Dermis blood vessel endothelial cell (primary cell): ENCODE measurements at regions not wholly inside any gene's neighbourhood (a gene's known extent, or its start where the extent isn't known, plus 50 kb on each side); places are given as distances from the start of the nearest gene placed in this dataset.

ENCODE experiments used
- DNase-seq: peaks from one replicate; pipeline ENCODE4 v3.0.0; 2010

DNA sequence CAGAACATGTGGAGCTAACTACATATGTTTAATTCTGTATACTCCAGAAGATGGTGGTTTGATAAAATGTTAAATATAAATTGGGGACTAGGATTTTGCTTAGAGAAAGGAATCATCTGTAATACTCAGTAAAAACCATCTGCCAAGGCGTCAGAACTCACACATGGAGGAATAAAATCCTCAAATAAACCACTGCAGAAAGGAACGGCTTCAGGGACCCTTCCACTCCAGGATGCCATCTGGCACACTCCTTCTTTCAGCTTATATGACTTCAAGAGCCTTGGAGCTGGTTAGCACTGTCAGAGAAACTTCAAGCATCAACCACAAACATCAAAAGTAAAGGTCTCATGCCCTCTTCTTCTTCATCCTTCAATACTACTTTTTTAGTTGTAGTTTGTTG lies 360.6 kb downstream of the PLK2 start:
- DNase-seq, result no peak

DNA sequence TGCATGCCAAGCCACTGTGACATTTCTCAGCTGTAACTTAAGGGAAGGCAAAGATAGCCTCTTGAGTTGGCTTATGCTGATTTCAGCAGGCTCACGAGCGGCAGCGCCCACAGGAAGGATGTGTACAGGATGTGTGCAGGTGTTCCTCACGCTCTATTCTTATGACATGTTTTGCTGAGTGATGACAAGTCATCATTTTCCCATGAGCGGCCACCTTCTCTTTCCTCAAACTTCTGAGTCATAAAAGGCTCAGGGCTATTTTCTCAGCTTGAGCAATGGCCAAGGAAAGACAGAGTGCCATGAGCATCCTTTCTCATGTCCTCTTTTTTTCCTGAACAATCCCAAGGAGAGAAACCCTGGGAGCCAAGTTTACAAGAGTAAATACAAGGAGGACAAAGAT lies 365.9 kb downstream of the PLK2 start:
- DNase-seq, result peak; percentile 66

DNA sequence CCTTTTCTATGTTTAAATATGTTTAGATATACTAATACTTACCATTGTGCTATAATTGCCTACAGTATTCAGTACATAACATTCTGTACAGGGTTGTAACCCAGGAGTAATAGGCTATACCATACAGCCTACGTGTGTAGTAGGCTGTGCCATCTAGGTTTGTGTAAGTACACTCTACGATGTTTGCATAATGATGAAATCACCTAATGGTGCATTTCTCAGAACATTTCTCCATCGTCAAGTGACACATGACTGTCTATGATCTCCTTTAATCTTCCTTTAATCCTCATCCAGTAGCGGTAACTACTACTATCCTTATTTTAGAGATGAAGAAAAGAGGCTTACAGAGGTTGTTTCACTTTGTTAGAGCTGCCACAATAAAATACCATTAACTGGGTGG lies 369.2 kb downstream of the PLK2 start:
- DNase-seq, result no peak

DNA sequence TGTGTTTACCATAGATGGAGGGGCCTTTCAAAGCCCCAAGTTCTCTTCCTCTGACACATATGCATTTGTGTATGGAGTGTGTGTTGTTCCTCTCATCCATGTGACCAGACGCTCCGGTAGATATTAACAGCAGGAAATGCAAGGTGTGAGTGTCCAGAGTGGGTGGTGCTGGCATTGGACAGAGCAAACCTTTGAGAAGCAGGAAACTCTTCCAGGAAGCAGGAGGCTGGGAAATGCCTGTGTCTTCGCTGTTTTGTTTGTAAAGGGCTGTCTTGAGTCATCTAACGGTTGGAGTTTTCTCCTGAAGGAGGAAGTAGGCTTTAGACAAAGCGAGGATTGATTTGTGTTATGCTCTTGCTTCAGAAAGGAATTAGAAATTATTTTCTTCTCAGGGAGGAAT lies 370.9 kb downstream of the PLK2 start:
- peak; percentile 84 for DNase-seq

DNA sequence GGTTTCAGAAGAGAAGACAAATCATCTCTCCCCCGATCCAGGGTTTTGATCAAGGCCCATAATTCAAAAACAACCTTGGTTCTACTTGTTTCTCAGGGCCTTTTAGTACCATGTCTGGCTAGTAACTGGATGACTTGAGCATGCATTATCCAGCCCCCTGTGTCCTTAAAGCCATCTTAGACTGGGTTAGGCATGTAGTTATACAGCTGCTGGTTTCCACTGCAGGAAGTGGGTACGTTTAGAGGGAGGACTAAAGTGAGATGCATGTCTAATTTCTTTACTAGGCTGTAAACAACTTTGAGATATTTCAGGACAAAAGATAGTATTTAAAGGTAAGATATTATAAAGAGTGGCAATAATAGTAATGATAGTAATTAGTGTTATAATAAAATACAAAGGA lies 372.0 kb downstream of the PLK2 start:
- DNase-seq, result no peak

DNA sequence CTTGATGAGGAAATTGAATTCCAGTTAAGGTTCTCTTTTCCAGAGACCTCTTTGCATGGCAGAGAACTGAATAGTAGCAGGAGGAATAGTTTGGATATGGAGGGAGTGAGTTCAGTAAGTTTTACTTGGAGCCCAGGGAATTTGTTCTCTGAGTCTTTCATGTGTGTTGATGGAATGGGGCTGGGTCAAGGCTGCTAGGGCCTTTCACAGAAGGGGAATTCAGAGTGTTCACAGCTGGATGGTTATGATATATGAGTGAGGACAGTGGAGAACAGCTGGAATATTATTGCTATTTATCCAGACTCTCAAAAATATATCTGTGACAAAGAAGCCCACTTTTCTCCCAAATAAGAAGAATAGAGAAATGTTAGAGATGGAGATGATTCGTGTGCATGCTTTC lies 372.8 kb downstream of the PLK2 start:
- no peak for DNase-seq

DNA sequence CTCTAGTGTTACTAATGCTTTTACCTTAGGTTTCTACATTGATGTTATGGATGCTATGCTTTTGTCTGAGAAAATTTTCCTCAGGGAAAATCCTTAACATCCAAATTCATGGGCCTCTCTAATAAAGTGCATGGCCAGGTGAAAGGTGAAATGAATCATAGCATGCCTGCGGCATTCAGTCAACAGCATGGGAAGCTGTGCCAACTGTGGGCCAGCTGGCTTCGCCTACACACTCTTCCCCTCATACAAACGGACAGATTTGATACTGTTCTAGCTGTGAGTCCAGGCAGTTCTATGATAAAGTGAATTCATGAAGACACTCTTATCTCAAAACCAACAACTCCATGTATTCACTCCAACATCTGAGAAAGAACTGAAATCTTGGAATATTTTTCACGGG lies 374.1 kb downstream of the PLK2 start:
- DNase-seq, result peak; percentile 85

DNA sequence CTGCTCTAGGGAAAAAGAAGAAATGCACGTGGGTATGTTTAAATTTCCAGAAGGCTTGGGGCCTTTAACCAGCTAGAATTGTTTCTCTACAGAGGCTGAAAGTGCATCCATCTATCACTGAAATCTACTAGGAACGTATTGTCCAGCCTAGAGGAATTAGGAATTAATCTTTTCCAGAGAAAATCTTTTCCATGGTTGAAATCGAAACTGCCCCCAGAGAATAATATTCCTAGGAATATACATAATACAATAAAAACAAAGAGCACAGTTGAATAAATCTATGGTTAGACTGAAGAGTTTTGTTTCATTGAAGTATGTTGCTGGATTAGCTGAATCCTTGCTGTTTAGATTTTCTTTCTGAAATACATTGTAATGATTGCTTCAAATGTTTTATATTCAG lies 378.5 kb downstream of the PLK2 start:
- DNase-seq, result no peak

DNA sequence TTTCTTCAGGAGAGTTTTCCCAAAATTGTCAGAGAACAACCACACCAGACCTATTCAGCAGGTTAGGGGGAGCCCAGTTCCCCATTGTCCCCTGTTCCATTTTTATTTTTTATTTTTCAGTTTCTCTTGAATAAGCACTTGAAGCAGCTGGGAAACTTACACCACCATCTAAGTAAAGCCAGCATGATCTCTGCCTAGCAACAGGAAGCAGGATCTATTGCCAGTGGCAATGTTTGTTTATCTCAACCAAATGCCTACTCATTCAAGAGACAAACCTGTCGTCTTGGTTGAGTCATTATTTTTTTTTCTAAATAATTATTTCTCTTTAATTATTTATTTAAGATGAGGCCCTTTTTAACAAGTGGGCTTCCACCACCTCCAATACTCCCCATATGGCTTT lies 379.3 kb downstream of the PLK2 start:
- DNase-seq, result peak; percentile 65

DNA sequence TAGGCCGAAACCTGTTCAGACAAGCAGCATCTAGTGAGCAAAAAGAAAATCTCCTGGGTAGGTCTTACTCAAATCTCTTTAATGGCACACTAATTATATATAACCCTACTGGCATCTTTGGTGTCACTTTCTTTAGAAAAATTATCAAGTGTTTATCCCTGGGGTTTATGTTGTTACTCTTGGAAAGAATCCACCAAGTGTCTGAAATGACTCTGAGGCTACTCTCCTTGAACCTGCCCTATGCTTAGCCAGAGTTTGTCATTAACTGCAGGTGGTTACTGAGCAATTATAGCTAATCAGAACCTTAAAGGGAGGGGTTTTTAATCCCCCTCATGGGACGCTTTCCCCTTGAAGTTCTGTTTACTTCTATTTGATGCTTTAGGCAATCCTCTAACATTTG lies 381.9 kb downstream of the PLK2 start:
- DNase-seq, result no peak

DNA sequence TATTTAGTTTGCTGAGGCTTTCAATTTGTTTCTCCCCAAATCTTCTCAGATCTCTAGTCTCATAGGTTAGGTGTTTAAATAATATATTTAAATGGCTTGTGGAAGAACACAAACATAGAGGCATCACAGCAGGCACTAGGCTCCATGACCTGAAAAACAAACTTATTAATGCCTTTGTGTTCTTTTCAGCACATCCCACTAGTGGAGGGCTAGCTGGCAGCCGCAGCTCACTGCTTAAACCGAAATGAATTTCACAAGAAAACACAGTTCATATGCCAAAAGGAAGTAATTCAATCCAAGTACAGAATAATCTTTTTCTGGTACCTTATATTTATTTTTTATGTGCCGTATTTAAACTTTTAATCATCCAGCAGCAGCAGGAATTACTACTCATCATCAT lies 382.5 kb downstream of the PLK2 start:
- DNase-seq, result peak; percentile 17

DNA sequence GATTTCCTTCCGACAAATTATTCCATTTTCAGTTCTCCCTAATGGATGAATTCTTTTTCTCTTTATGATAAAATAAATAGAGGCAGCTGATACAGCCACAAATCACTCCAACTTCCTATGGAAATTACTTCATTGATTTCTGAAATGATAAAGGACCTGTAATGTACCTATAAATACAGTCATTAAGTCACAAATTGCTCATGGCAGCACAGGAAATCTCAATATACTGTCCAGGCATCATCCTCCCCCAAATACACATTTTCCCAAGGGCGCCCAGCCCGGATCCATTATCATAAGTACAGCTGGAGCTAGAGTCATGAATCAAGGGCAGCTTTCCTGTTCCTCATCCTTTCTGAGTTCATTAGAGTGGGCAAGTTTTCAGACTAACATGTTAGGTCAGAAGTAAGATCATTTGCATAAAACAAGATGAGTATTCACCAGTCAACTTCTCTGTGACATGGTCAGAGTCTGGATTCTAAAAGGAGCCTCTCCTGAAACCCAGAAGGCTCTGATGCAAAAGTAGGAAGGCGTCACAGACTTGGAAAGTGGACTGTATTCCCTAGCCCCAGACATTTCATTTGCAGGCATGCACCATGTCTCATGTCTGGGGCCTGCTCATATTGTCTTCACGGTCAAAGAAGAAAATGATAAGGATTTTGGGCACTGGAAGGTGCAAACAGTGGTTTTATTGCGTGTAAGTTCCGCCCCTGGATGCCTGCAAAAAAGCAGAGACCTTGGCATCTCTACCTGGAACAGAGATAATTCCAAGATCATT lies 383.2 kb downstream of the PLK2 start:
- peak; percentile 69 for DNase-seq

DNA sequence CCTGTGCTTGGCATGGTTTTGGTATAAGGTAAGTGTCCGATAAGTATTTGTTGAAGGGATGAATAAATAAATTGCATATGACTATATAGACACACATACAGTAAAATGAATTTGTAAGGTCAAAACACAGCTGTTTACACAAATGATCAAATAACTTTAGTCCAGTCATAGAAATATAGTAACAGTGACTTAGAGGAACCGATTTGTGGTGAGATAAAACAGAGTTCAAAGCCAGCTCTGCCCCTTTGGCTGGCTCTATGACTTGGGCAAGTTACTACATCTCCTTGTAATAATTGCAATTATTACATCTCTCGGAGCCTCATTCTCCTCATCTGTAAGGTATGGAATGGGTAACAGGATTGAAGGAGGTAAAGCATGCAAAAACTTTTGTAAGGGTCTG lies 384.0 kb downstream of the PLK2 start:
- DNase-seq, result no peak

DNA sequence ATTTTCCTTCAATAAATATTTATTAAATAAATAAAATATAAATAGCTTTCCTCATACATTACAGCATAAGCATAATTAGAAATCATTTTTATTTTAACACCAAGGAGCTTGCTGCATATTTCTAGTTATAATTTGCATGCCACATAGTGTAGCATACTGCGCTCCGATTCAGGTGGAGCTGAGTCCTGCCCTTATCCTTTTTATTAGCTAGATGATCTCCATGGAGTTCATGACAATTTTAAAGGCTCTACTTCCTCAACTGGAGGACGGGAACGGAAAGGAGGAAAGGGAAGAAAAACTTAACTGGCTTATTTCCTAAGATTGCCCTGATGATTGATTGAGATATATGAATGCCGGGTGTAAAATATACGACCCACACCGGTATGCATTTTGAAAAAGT lies 385.2 kb downstream of the PLK2 start:
- DNase-seq, result no peak

DNA sequence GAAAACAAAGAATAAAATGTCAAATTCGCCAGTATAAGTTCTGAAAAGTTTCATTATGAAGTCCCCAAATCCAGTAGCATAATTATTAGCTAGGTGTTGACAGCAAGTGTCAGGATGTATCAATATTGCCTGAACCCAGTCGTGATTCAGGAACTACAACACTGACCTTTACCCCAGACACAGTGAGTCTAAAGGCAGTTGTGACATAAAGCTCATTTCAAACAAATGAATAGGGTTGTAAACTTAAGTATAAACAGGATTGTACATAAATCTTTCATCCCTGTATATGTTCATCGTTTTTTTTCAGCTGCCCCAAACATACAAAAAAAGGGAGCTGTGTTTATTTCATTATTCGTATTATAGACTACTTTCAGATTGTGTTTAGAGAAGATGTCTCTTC lies 385.7 kb downstream of the PLK2 start:
- DNase-seq, result no peak

DNA sequence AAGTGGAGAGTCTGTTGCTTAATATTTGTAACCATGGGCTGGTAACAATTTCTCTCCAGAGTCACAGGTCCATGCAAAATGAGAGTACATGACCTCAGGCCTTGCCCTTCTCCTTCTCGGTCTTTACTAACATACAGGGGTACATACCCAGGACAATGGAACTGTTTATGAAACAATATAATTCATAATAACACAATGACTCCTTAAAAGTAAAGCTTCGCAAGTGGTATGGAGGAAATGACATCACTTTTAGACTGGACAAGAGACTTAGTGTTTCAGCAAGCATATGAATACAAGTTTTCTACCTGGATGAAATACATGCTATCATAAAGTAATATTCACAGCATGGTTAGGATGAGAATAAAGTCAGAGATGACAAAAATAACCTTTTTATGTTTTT lies 386.6 kb downstream of the PLK2 start:
- peak; percentile 58 for DNase-seq

DNA sequence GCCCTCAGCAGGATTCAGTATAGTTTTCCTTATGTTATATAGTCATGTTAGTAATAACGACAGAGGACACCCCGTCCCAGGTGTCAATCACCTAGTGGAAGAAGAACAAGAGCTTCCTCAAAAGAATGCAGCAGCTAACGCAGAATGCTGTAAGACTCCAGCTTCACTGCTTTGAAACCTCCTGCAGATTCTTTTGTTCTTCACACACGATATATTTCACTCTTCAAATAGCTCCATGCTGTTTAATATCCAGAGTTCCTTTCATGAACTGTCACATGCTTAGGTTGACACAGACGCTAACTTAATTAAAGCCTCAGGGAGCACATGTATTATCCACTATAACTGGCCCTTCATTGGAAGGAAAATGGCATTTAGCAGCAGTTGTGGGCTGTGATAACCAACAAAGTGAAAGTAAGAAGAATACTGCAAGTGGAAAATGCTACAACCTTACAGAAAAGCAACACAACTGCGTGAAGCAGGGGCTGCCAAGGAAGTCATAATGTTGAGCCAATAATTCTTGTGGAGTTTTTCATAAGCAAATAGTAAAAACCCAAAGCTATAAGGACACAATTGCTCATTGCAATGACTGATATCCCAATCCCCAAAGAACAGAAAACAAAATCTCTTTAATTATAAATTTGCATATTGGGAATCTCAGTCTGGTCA lies 387.5 kb downstream of the PLK2 start:
- no peak for DNase-seq

DNA sequence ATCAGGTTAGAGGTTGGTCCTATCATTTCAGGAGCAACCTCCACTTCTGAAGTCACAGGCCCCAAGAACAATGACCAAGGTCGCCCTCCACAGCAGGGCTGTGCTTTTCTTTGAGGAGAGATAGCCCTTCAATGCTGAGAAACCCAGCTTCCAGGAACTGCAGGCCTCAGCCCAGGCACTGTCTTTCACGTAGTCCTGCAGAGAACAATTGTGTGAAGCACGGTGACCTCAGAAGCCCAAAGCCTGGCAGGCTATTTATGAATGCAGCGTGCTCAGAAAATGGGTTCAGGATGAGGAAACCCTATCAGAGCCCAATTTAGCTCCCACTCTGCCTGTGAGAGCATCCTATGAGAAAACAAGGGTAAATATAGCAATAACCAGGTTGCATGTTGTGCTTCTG lies 388.3 kb downstream of the PLK2 start:
- peak; percentile 72 for DNase-seq

DNA sequence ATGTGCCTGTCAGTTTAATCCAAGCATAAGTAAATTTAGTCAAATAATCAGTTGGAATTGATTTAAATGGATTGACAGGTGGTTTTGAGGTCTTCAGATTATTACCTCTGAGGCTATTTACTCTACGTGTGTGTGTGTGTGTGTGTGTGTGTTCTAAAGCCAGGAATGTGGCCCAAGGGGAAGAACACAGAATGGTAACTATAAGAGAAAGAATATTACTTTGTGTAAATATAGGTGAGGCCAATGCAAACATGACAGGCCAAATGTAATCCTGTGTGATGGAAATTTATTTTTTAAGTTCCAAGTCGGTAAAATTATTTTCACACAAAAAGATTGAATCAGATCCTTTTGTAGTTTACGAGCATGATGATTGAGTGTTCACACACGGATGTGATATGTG lies 390.0 kb downstream of the PLK2 start:
- DNase-seq, result no peak

DNA sequence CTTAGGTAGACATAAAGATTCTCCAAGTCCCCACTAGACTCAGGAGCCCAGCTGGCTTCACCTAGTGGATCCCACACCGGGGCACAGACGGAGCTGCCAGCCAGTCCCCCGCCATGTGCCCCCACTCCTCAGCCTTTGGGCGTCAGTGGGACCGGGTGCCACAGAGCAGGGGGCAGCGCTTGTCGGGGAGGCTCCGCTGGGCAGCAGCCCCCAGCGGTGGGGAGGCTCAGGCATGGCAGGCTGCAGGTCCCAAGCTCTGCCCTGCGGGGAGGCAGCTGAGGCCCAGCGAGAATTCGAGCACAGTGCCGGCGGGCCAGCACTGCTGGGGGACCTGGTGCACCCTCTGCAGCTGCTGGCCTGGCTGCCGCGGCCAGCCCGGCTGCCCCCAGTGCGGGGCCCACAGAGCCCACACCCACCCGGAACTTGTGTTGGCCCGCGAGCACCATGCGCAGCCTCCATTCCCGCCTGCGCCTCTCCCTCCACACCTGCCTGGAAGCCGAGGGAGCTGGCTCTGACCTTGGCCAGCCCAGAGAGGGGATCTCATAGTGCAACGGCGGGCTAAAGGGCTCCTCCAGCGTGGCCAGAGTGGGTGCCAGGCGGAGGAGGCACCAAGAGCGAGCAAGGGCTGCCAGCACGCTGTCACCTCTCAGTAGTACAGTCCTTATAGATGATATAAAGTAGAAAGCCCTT lies 390.7 kb downstream of the PLK2 start:
- no peak for DNase-seq

DNA sequence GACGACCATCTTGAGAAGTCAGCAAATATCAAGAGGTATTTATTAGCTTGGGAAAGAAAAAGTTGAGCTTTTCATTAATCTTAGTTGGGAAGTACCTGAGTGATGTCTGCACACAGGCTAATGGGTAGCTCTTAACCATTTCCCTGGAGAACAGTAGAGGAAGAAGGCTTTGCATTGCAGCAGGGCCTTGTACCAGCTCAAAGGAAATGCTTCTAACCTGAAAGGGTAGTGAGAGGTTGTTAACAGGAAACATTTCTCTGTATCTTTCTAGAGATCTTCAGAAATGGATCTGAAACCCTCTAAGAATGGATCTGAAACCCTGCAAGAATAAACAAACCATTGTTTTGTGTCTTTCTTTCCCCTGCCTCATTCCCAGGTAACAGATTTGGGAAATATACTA lies 393.3 kb downstream of the PLK2 start:
- no peak for DNase-seq

DNA sequence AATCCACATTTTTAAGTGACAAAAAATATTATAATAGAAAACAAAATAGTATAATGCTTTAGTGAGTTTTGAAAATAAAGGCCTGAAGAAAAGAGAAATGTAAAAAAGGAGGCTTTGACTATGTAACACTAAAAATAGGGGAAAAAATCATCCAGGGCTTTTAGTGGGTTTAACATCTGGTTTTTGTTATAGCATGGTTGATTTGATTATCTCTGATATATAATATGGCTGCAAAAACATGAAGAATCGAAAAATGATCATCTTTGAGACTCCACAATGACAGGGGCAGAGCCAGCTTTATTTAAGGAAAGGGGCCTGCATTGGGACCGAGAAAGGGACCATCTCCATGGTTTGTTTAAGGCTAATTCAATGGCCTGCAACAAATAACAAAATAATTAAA lies 393.8 kb downstream of the PLK2 start:
- DNase-seq, result no peak

DNA sequence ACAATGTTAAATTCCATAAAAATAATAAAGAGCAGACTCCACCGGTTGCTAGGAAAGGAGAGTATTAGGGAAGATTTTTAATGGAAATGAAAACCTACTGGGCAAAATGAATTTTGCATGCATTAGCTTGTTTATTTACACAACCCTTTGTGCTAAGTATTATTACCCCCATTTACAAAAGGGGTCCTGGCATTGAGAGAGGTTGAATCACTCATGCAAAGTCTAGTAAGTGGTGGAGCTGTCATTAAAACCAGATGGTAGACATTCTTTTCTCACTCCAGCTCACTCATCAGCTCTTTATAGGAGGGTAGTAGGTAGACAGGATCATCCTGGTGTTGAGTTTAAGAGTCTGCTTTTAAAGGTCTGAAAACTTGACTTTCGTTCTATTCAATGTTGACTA lies 395.1 kb downstream of the PLK2 start:
- no peak for DNase-seq

DNA sequence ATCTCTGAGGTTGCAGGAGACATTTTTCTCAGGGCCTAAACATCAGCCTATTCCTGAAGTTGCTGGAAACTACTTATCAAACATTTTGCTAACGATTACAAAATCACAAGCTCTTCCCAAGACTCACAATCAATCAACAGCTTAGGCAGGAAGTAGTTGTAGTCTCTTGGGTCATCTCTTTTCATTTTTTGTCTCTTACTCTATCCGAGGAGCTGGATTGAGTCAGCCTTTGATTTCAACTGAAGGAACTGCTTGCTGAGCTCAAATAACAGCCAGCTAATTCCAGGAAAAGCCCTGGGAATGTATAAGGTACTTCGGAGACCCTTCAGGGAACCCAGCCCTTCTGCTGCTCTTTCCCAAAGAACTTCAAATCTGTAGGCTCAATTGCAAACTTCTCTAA lies 398.9 kb downstream of the PLK2 start:
- no peak for DNase-seq
